ENCODE measurements at regions not wholly inside any gene's neighbourhood (a gene's known extent, or its start where the extent isn't known, plus 50 kb on each side); places are given as distances from the start of the nearest gene placed in this dataset.

- H3K27ac ChIP-seq (ENCODE audit: low read depth in 1 of 2, low read length in 1 of 2): no peak overlapping the region
- no peaks in the 10 kb centered on the region for H3K4me1 ChIP-seq (ENCODE audit: control insufficient read depth in 5 of 5, insufficient read depth in 5 of 5, low read length in 5 of 5)
- TF ChIP-seq CTCF (IDR thresholded peaks at IDR 0.05; ENCODE audit: control extremely low read depth, extremely low read depth): no peak
- H3K27me3 ChIP-seq (ENCODE audit: control insufficient read depth in 3 of 3, insufficient read depth in 3 of 3, low read length in 2 of 3): no peaks in the 10 kb centered on the region
- no peaks in the 10 kb centered on the region for H3K36me3 ChIP-seq (ENCODE audit: control insufficient read depth in 4 of 4, insufficient read depth in 4 of 4, low read length in 4 of 4)
- ATAC-seq (ENCODE audit: insufficient read depth, low FRiP score) (no peak), DNase-seq (no peak)
- WGBS, 2 donors: 92 to 94% methylated on average over 2 of the region's 2 CpGs
- peaks cover 0 to 3% (median 0%) of the 10 kb centered on the region in 4 donors for H3K9me3 ChIP-seq (ENCODE audit: control insufficient read depth in 4 of 4, insufficient read depth in 3 of 4, low read length in 3 of 4)
- H3K4me3 ChIP-seq: no peak overlapping the region
- H3K9ac ChIP-seq (ENCODE audit: insufficient read depth in 1 of 2, low read length in 2 of 2): no peak overlapping the region
Measured at GRCh38 chr3:182294256-182294655, 499.0 kb upstream of the ATP11B start.

- H3K9me3 ChIP-seq (ENCODE audit: control insufficient read depth in 4 of 4, insufficient read depth in 3 of 4, low read length in 3 of 4): peaks cover 0 to 3% (median 0%) of the 10 kb centered on the region in 4 donors
- no peaks in the 10 kb centered on the region for H3K27me3 ChIP-seq (ENCODE audit: control insufficient read depth in 3 of 3, insufficient read depth in 3 of 3, low read length in 2 of 3)
- no peaks in the 10 kb centered on the region for H3K36me3 ChIP-seq (ENCODE audit: control insufficient read depth in 4 of 4, insufficient read depth in 4 of 4, low read length in 4 of 4)
- DNase-seq (no peak), ATAC-seq (ENCODE audit: insufficient read depth, low FRiP score) (no peak)
- H3K9ac ChIP-seq (ENCODE audit: insufficient read depth in 1 of 2, low read length in 2 of 2): no peak overlapping the region
- H3K27ac ChIP-seq (ENCODE audit: low read depth in 1 of 2, low read length in 1 of 2): no peak overlapping the region
- H3K4me3 ChIP-seq: no peak overlapping the region
- H3K4me1 ChIP-seq (ENCODE audit: control insufficient read depth in 5 of 5, insufficient read depth in 5 of 5, low read length in 5 of 5): no peaks in the 10 kb centered on the region
- WGBS, 2 donors: 64 to 76% methylated on average over 2 of the region's 2 CpGs
- no peak for TF ChIP-seq CTCF (IDR thresholded peaks at IDR 0.05; ENCODE audit: control extremely low read depth, extremely low read depth)
Measured at GRCh38 chr3:182294696-182295095, 498.6 kb upstream of the ATP11B start.

GRCh38 chr3:182300266-182300665, 493.0 kb upstream of the ATP11B start:
- no peak for DNase-seq
- H3K4me1 ChIP-seq (ENCODE audit: control insufficient read depth in 5 of 5, insufficient read depth in 5 of 5, low read length in 5 of 5): no peaks in the 10 kb centered on the region
- H3K27me3 ChIP-seq (ENCODE audit: control insufficient read depth in 3 of 3, insufficient read depth in 3 of 3, low read length in 2 of 3): peaks cover 0 to 2% (median 0%) of the 10 kb centered on the region in 3 donors
- TF ChIP-seq CTCF (IDR thresholded peaks at IDR 0.05; ENCODE audit: control extremely low read depth, extremely low read depth): no peak
- peaks cover 0 to 5% (median 0%) of the 10 kb centered on the region in 4 donors for H3K9me3 ChIP-seq (ENCODE audit: control insufficient read depth in 4 of 4, insufficient read depth in 3 of 4, low read length in 3 of 4)
- WGBS, 2 donors: 82 to 83% methylated on average over 4 of the region's 4 CpGs
- no peak overlapping the region for H3K4me3 ChIP-seq
- ATAC-seq (ENCODE audit: insufficient read depth, low FRiP score): no peak
- H3K36me3 ChIP-seq (ENCODE audit: control insufficient read depth in 4 of 4, insufficient read depth in 4 of 4, low read length in 4 of 4): no peaks in the 10 kb centered on the region
- H3K9ac ChIP-seq (ENCODE audit: insufficient read depth in 1 of 2, low read length in 2 of 2): no peak overlapping the region
- no peak overlapping the region for H3K27ac ChIP-seq (ENCODE audit: low read depth in 1 of 2, low read length in 1 of 2)

- H3K36me3 ChIP-seq (ENCODE audit: control insufficient read depth in 4 of 4, insufficient read depth in 4 of 4, low read length in 4 of 4): no peaks in the 10 kb centered on the region
- H3K27ac ChIP-seq (ENCODE audit: low read depth in 1 of 2, low read length in 1 of 2): no peak overlapping the region
- peaks cover 0 to 5% (median 0%) of the 10 kb centered on the region in 4 donors for H3K9me3 ChIP-seq (ENCODE audit: control insufficient read depth in 4 of 4, insufficient read depth in 3 of 4, low read length in 3 of 4)
- peaks cover 0 to 2% (median 0%) of the 10 kb centered on the region in 3 donors for H3K27me3 ChIP-seq (ENCODE audit: control insufficient read depth in 3 of 3, insufficient read depth in 3 of 3, low read length in 2 of 3)
- 50 to 76% methylated on average over 1 of the region's 1 CpG for WGBS, 2 donors
- no peaks in the 10 kb centered on the region for H3K4me1 ChIP-seq (ENCODE audit: control insufficient read depth in 5 of 5, insufficient read depth in 5 of 5, low read length in 5 of 5)
- DNase-seq: peak in 1 of 3 donors; percentile 7
- no peak overlapping the region for H3K9ac ChIP-seq (ENCODE audit: insufficient read depth in 1 of 2, low read length in 2 of 2)
- TF ChIP-seq CTCF (IDR thresholded peaks at IDR 0.05; ENCODE audit: control extremely low read depth, extremely low read depth): no peak
- ATAC-seq (ENCODE audit: insufficient read depth, low FRiP score): no peak
- no peak overlapping the region for H3K4me3 ChIP-seq
Measured at GRCh38 chr3:182303169-182303568, 490.1 kb upstream of the ATP11B start.
